Body of pancreas (tissue), 4 donors: ENCODE measurements at regions not wholly inside any gene's neighbourhood (a gene's known extent, or its start where the extent isn't known, plus 50 kb on each side); places are given as distances from the start of the nearest gene placed in this dataset.

Experiments used
- ATAC-seq: fragments of 150-250 bp; one replicate; pipeline ENCODE4 v1.9.1; 2016
- DNase-seq, 4 donors: peaks; one replicate each; pipeline ENCODE4 v3.0.0-alpha.2; 2019
- H3K27ac ChIP-seq, 4 donors: fragments of 200-600 bp; sonication (generic); 1 replicate in 3 of 4; 2 replicates in 1 of 4; pipeline versions ENCODE4 v1.5.1 to v1.6.1; 2016 to 2019; ENCODE audit warnings: mild to moderate bottlenecking in 1 of 4, mixed read lengths in 1 of 4, moderate library complexity in 1 of 4
- H3K27me3 ChIP-seq, 2 donors: fragments of 200-600 bp; sonication (generic); one replicate each; pipeline ENCODE4 v1.6.0; 2016; ENCODE audit warnings: mild to moderate bottlenecking in 1 of 2
- H3K36me3 ChIP-seq, 2 donors: fragments of 200-600 bp; sonication (generic); replicated peaks in 1 of 2; 2 replicates each; pipeline ENCODE4 v1.5.1; 2016; ENCODE audit warnings: low read depth in 2 of 2; ENCODE audit not compliant: insufficient read depth in 1 of 2
- H3K4me1 ChIP-seq: fragments of 200-600 bp; sonication (generic); one replicate; pipeline ENCODE4 v1.6.0; 2016
- H3K4me3 ChIP-seq, 2 donors: fragments of 200-600 bp; sonication (generic); 1 replicate in 1 of 2; 2 replicates in 1 of 2; pipeline ENCODE4 v1.5.1; 2016 to 2019
- H3K9me3 ChIP-seq, 3 donors: fragments of 200-600 bp; sonication (generic); 1 replicate in 2 of 3; 2 replicates in 1 of 3; pipeline ENCODE4 v1.5.1; 2016
- POLR2A ChIP-seq, 3 donors: fragments of 450-650 bp; IDR thresholded peaks; one replicate each; pipeline ENCODE4 v1.6.1; 2016; ENCODE audit warnings: antibody characterized with exemption in 3 of 3, mild to moderate bottlenecking in 2 of 3
- WGBS, 2 donors: methylation state at CpG; one replicate each; pipeline ENCODE4 v1.1.5; 2017; 5-methylcytosine and 5-hydroxymethylcytosine counted together
- intact Hi-C: fragments of 100-400 bp; cut with DNase I; formaldehyde crosslinking; loops from one replicate; pipeline ENCODE4 v1.15.1; 2023
- TF ChIP-seq, protein P1 (sequence below), 7 experiments: fragments of 450-650 bp in 4 of 7; fragments of 200-600 bp in 3 of 7; sonication (generic) in 3 of 7; IDR thresholded peaks; one replicate each; pipeline ENCODE4 v1.5.1; 2016 to 2019; ENCODE audit warnings: antibody characterized with exemption in 7 of 7

DNA sequence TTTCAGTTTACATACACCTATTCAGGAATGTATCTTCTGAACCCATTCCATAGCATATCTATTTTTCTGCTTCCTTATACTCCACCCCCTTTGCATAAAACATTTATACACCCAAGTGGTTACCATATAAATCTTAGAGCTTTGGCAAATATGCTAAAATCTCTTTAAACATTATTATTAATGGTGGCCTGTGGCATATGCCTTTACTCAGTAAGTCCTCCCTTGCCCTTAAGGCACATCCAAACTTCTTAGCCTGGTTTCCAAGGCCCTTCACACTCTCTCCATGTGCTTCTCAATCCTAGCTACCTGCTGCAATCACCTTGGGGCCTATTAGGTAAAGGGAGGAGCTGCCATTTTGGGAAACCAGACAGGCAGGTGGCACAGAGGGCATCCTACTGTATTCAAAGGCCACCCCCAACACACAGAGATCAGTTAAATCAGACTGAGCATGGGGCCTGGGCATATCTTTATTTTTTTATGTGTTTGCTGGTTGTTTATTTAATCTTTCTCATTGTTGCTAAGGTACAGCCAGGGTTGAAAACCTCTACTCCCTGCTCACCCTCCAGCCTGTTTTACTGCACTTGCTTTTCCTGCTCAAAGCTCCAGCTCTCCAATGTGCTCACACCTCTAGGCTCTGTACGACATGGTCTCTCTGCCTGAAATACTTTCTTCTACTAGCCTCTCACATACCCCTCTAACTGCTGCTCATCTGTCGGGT lies 242.8 kb upstream of the HNRNPA3 start:
- H3K9me3 ChIP-seq: no peaks in the 10 kb centered on the region
- no peaks in the 10 kb centered on the region for H3K4me1 ChIP-seq
- DNase-seq (no peak), ATAC-seq (no peak)
- intact Hi-C loops: no loop called here
- no peaks in the 10 kb centered on the region for H3K36me3 ChIP-seq
- H3K27ac ChIP-seq: no peak overlapping the region
- H3K4me3 ChIP-seq: no peak overlapping the region
- 56 to 67% methylated on average over 2 of the region's 2 CpGs for WGBS, 2 donors
- H3K27me3 ChIP-seq: no peaks in the 10 kb centered on the region
- no peak for TF ChIP-seq POLR2A (IDR thresholded peaks at IDR 0.05)
- TF ChIP-seq, protein P1, sequence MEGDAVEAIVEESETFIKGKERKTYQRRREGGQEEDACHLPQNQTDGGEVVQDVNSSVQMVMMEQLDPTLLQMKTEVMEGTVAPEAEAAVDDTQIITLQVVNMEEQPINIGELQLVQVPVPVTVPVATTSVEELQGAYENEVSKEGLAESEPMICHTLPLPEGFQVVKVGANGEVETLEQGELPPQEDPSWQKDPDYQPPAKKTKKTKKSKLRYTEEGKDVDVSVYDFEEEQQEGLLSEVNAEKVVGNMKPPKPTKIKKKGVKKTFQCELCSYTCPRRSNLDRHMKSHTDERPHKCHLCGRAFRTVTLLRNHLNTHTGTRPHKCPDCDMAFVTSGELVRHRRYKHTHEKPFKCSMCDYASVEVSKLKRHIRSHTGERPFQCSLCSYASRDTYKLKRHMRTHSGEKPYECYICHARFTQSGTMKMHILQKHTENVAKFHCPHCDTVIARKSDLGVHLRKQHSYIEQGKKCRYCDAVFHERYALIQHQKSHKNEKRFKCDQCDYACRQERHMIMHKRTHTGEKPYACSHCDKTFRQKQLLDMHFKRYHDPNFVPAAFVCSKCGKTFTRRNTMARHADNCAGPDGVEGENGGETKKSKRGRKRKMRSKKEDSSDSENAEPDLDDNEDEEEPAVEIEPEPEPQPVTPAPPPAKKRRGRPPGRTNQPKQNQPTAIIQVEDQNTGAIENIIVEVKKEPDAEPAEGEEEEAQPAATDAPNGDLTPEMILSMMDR (IDR thresholded peaks at IDR 0.05): no peak

DNA sequence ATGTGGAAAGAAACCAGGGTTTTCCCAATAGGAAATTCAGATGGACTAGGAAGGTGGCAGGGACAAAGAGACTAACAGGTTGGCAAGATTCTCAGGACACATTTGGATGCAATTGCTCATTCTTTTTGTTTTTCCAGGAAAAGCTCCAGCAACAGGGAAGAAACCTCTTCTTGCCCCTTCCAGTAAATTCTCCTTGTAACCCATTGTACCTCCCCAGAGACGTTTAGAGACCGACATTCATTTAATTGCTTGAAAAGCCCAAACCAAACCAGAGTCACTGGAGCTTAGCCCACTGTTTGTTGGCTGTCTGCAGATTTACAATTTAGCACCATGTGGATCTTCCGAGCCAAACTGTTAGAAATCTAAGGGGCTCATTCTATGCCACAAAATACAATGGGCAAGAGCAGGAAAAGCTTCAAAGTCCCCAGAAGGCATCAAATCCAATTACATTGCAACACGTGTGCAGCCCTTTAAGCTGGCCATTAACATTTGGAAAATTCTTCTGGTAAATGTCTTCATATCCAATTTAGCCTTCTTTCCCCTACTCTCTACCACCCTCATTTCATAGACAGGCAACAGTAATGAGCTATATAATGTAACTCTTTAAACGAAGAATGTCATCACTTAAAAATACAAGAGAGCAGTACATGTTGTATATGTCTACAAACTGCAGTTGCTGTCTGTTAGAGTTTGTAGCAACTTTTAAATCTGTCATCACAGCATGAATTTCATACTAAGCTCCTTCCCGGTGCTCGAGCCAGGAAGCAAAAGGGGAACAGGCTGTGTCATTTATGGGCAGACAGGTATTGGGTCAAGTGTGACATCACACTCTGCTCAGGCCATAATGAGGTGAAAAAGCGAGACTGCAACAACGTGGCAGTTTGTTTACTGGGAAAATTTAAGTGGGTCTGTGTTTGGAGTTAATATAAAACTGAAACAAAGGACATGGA lies 235.6 kb upstream of the HNRNPA3 start:
- no peaks in the 10 kb centered on the region for H3K27me3 ChIP-seq
- intact Hi-C loops: no loop called here
- TF ChIP-seq, protein P1 (IDR thresholded peaks at IDR 0.05): no peak
- TF ChIP-seq POLR2A (IDR thresholded peaks at IDR 0.05): no peak
- no peak overlapping the region for H3K27ac ChIP-seq
- no peak overlapping the region for H3K4me3 ChIP-seq
- no peaks in the 10 kb centered on the region for H3K4me1 ChIP-seq
- no peak for DNase-seq
- H3K9me3 ChIP-seq: no peaks in the 10 kb centered on the region
- 47 to 48% methylated on average over 9 of the region's 9 CpGs for WGBS, 2 donors
- no peaks in the 10 kb centered on the region for H3K36me3 ChIP-seq
- ATAC-seq: no peak

DNA sequence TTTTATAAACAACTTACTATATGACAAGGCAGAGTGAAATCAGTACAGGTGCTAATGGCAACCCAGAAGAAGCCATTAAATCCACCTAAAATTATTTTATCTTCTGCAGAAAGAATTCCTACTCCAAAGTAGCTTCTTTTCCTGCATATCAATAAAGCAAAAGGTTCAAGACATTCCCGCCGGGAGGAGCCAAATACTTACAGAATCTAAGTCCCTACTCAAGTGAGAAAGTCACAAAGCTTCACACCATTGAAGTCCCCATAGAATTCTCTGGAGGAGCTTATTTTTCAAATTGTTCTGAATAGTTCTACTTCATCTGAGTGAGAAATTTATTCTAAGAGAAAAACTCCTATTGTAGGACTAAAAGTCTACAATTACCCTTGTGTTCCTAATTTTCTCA lies 233.7 kb upstream of the HNRNPA3 start:
- intact Hi-C loops: no loop called here
- TF ChIP-seq POLR2A (IDR thresholded peaks at IDR 0.05): no peak
- TF ChIP-seq, protein P1 (IDR thresholded peaks at IDR 0.05): no peak
- no peaks in the 10 kb centered on the region for H3K36me3 ChIP-seq
- no peak for ATAC-seq
- WGBS, 2 donors: 80 to 81% methylated on average over 2 of the region's 2 CpGs
- no peaks in the 10 kb centered on the region for H3K27me3 ChIP-seq
- no peak for DNase-seq
- H3K27ac ChIP-seq: no peak overlapping the region
- no peak overlapping the region for H3K4me3 ChIP-seq
- H3K9me3 ChIP-seq: no peaks in the 10 kb centered on the region
- H3K4me1 ChIP-seq: no peaks in the 10 kb centered on the region

DNA sequence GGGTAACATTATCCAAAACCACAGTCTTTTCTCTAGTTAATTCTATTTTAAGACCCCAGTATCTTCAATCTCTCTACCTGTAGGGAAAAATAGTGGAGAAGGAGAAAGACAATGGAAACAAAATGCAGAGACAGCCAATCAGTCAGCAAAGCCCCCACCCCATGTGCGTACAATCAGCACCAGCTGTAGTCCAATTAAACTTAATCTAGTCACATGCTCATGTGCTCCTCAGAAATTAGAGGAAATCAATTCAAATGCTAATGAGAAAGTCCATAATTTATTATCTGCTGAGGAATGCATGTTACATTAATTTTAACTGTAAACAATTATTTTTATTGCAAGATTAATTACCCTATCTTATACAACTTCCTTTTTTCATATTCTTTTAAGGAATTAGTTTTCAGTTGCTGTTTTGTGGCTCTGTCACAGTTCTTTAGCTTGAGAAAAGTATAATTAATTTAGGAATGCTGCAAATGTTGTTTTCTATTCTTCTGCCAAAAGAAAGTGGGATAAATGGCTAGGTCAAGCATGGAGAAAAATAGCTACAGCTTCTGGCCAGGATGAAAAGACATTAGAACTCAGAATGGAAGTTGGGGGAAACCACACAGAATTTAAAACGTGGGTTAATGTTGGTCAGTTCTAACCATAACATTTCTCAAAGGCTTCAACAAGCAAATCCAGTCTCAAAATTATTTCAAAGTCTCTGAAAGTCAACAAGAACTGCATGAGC lies 232.4 kb upstream of the HNRNPA3 start:
- no peak for ATAC-seq
- WGBS, 2 donors: 50 to 62% methylated on average over 2 of the region's 2 CpGs
- intact Hi-C loops: no loop called here
- H3K27me3 ChIP-seq: no peaks in the 10 kb centered on the region
- no peaks in the 10 kb centered on the region for H3K9me3 ChIP-seq
- no peak overlapping the region for H3K4me3 ChIP-seq
- no peak overlapping the region for H3K27ac ChIP-seq
- no peak for DNase-seq
- TF ChIP-seq, protein P1 (IDR thresholded peaks at IDR 0.05): no peak
- TF ChIP-seq POLR2A (IDR thresholded peaks at IDR 0.05): no peak
- H3K4me1 ChIP-seq: no peaks in the 10 kb centered on the region
- no peaks in the 10 kb centered on the region for H3K36me3 ChIP-seq
